ENCODE measurements at regions not wholly inside any gene's neighbourhood (a gene's known extent, or its start where the extent isn't known, plus 50 kb on each side); places are given as distances from the start of the nearest gene placed in this dataset.

DNA sequence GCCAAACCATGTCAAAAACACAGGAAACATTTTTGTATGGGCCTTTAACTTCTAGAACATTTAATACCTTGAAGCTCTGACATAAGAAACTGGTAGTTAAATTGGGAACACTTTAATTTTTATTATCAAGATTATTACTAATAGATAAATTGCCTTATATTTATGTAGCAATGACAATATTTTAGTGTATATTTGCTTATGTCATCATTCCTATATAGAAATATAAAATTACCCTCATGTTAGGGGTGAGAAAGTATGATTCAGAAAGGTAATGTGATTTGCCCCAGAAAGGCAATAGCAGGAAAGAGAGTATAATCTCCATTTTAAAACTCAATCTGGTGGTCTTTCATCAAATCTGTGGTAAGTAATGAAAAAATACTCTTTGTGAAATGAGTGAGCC is 147.4 kb downstream of the IL15 start:
- no peaks in the 10 kb centered on the region for H3K79me2 ChIP-seq (replicated peaks; ENCODE audit: insufficient read depth, low read length)
- no peak overlapping the region for H3K4me3 ChIP-seq (ENCODE audit: low read length)
- H3K27me3 ChIP-seq (ENCODE audit: insufficient read depth, low read depth, low read length), result no peaks in the 10 kb centered on the region
- no peaks in the 10 kb centered on the region for H3K9me3 ChIP-seq (ENCODE audit: low read length)
- TF ChIP-seq MXI1 (conservative IDR thresholded peaks at IDR 0.05; ENCODE audit: poor library complexity, severe bottlenecking) (no peak), TAF1 (IDR thresholded peaks at IDR 0.05; ENCODE audit: low read depth) (no peak), EP300 (conservative IDR thresholded peaks at IDR 0.05; ENCODE audit: poor library complexity, severe bottlenecking) (no peak), POLR2AphosphoS5 (IDR thresholded peaks at IDR 0.05) (no peak), CTCF (IDR thresholded peaks at IDR 0.05; ENCODE audit: poor library complexity, severe bottlenecking) (no peak), RAD21 (conservative IDR thresholded peaks at IDR 0.05) (no peak)
- H3F3A ChIP-seq (ENCODE audit: insufficient read depth, low read length, poor library complexity, severe bottlenecking), result no peaks in the 10 kb centered on the region
- H2AFZ ChIP-seq (ENCODE audit: low read depth, low read length), result no peak overlapping the region
- no peak overlapping the region for H3K27ac ChIP-seq (ENCODE audit: low read length)
- no peaks in the 10 kb centered on the region for H3K9me2 ChIP-seq (ENCODE audit: insufficient read depth, low read length)
- H4K20me1 ChIP-seq (ENCODE audit: insufficient read depth), result no peaks in the 10 kb centered on the region
- no peaks in the 10 kb centered on the region for H3K36me3 ChIP-seq (ENCODE audit: insufficient read depth, low read length)
- no peak overlapping the region for H3K4me2 ChIP-seq (ENCODE audit: low read length)
- no peak overlapping the region for H3K9ac ChIP-seq (ENCODE audit: low read length)

DNA sequence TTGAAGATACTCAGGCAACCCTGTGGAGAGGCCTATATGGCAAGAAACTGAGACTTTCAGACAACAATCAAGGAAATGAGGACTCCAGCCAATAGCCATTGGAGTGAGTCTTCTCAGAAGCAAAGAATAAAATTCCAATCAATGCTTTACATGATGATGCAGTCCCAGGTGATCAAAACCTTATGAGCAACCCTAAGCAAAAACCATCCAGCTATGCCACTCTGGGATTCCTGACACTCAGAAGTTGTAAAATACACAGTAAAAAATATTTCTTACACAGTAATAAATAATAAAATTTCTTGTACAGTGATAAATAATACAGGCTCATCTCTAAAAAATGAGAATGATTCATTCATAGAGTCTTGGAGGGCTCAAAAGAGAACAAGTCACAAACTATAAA is 150.6 kb downstream of the IL15 start:
- Histone ChIP-seq H3K4me3 (ENCODE audit: low read length) (no peak overlapping the region), H3K27ac (ENCODE audit: low read length) (no peak overlapping the region), H3K4me2 (ENCODE audit: low read length) (no peak overlapping the region), H3K36me3 (ENCODE audit: insufficient read depth, low read length) (no peaks in the 10 kb centered on the region), H3K9ac (ENCODE audit: low read length) (no peak overlapping the region), H3K27me3 (ENCODE audit: insufficient read depth, low read depth, low read length) (no peaks in the 10 kb centered on the region), H3K9me3 (ENCODE audit: low read length) (no peaks in the 10 kb centered on the region), H3K9me2 (ENCODE audit: insufficient read depth, low read length) (no peaks in the 10 kb centered on the region), H3F3A (ENCODE audit: insufficient read depth, low read length, poor library complexity, severe bottlenecking) (no peaks in the 10 kb centered on the region), H3K79me2 (replicated peaks; ENCODE audit: insufficient read depth, low read length) (no peaks in the 10 kb centered on the region), H4K20me1 (ENCODE audit: insufficient read depth) (no peaks in the 10 kb centered on the region), H2AFZ (ENCODE audit: low read depth, low read length) (no peak overlapping the region)
- TF ChIP-seq EZH2 (IDR thresholded peaks at IDR 0.05; ENCODE audit: borderline replicate concordance, insufficient read depth, low read length, poor library complexity, severe bottlenecking) (no peak), MXI1 (conservative IDR thresholded peaks at IDR 0.05; ENCODE audit: poor library complexity, severe bottlenecking) (no peak), EP300 (conservative IDR thresholded peaks at IDR 0.05; ENCODE audit: poor library complexity, severe bottlenecking) (no peak), TAF1 (IDR thresholded peaks at IDR 0.05; ENCODE audit: low read depth) (no peak), REST (IDR thresholded peaks at IDR 0.05; ENCODE audit: borderline replicate concordance) (no peak), POLR2AphosphoS5 (IDR thresholded peaks at IDR 0.05) (no peak), CTCF (IDR thresholded peaks at IDR 0.05; ENCODE audit: poor library complexity, severe bottlenecking) (no peak), SMC3 (conservative IDR thresholded peaks at IDR 0.05; ENCODE audit: poor library complexity) (no peak), RAD21 (conservative IDR thresholded peaks at IDR 0.05) (no peak)

Data from neural cell (in vitro differentiated cells).